ENCODE measurements at regions not wholly inside any gene's neighbourhood (a gene's known extent, or its start where the extent isn't known, plus 50 kb on each side); places are given as distances from the start of the nearest gene placed in this dataset.

- in situ Hi-C loops (cut with HindIII; ENCODE audit: low sequenced_read_pairs) = no loop called here
- DNase-seq (ENCODE audit: low spot score) = no peak
These were observed 591.8 kb downstream of the TFAP2B start for GRCh38 chr6:51410453-51410852.

DNA sequence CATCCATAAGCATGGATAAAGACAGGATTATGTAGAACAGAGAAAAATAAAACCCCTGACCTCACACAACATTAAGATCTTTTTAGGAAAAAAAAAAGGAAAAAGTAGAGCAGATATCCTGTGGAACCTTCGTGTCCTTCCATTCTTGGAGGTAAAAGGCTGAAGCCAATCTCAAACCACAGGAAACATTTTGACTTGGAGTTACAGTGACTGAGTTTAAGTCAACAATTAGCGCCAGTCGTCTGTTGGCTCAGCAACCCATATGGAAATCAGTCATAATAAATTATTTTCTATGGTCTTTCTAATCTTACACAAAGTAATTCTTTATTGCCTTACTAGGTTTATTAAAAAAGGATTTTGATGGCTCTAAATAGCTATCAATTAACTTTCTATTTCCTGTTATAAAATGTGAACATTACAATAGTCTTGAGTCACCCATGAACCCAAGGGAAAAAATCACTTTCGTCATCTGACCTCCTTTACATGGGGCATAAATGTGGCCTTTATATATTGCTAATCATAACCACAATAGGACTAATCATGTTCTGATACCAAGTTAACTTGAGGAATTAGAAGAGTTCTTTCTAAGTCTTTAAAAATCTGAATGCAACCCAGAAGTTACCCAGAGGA is 592.9 kb downstream of the TFAP2B start:
- in situ Hi-C loops (cut with HindIII; ENCODE audit: low sequenced_read_pairs) = no loop called here
- no peak for DNase-seq (ENCODE audit: low spot score)

DNA sequence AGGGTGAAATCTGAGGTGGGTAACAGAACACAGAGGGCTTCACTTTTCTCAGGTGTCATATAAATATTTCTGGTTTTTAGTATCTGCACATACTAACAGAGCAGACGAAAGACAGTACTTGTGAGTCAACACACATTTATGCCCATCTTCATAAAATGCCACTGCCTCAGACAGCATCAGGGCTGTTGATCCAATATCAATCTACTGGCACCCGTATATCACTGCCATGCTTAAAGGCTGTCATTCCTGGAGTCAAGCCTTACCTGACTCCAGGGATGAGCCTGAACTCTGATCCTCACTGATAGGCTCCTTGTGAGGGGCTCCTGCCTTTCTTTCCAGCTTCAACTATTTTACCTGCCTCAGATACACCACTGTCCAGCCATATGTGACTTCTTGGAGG is 595.7 kb downstream of the TFAP2B start:
- DNase-seq (ENCODE audit: low spot score) = no peak
- in situ Hi-C loops (cut with HindIII; ENCODE audit: low sequenced_read_pairs) = no loop called here

DNA sequence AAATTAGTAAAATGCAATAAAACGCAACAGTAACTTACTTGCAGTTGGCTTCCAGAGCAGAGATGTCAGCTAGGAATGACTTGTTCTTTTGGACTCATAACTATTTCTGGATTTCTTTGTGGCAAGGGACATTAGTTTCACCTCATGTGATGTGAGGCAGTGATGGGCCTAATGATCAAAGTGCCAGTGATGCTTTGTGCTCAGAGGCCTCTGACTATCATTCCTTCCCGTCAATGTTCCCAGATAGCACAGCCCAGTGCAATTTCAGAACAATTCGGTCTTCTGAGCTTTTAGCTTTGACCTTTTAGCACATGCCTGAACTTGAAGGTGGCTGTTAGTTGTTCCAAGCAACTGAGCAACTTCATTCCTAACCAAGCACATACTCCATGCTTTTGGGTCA is 596.8 kb downstream of the TFAP2B start:
- in situ Hi-C loops (cut with HindIII; ENCODE audit: low sequenced_read_pairs) = no loop called here
- DNase-seq (ENCODE audit: low spot score) = no peak

DNA sequence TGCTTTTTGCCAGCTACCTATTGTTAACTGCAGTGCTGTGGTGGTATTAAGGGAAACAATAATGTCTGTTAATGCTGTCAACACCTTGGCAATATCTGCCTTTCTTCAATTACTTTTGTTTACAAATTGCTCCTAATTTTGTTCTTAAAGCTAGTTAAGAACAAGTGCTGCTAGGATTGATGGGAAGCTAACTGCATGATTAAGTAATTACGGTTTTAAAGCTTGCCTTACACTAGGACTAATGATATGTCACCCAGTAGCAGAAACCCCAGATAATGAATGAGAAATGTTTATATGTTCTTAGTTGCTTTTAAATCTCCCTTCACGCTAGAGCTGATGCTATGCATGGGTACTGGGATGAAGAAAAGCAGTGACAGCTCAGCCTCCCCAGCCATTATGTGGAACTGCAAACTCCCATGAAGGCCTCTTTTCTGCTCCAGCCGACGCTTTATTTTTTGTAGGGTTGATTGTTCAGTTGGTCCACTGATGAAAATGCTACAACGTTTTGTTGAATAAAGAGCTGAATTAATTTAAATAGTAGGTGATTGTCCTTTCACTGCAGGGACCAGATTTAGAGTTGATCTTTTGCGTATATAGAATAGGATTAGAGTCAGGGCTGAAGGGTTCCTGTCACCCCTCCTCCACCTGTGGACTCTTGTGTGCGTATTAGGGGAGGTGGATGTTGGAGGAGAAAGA is 610.5 kb downstream of the TFAP2B start:
- in situ Hi-C loops (cut with HindIII; ENCODE audit: low sequenced_read_pairs) = no loop called here
- no peak for DNase-seq (ENCODE audit: low spot score)

DNA sequence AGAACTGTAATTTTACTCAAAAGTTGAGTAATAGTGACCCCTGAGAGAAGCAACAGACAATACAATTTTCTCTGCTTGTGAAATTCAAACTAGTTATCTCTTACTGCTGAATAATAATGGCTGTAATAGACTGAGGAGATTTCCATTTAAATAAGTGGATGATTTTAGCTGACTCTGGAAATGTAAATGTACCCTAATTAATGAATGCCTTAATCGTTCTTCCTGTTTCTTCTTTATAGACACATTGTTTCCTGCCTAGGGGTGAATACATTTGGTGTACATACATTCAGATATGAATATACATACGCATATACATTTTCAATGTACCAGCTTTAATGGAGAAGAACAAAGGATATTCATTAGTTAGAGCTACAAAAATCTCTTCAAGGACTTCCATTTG is 611.9 kb downstream of the TFAP2B start:
- DNase-seq (ENCODE audit: low spot score) = no peak
- in situ Hi-C loops (cut with HindIII; ENCODE audit: low sequenced_read_pairs) = no loop called here

DNA sequence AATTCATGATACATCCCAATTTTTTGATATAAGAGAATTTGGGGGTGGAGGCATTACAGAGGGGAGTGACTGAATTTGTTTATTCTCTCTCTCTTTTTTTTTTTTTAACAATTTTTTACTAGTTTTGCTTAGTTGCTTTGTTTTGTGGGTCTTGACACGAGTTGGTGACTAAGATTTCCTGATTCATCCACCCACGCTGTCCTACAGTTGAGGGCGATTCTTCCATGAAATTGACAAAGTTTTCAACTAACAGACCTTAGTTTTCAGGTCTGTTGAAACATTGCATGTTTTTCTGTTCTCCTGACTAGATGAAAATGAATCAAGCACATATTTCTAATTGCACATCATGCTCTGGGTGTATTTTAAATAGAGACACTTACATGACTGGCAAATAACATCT is 613.8 kb downstream of the TFAP2B start:
- in situ Hi-C loops (cut with HindIII; ENCODE audit: low sequenced_read_pairs) = no loop called here
- DNase-seq (ENCODE audit: low spot score) = no peak

- in situ Hi-C loops (cut with HindIII; ENCODE audit: low sequenced_read_pairs) = no loop called here
- DNase-seq (ENCODE audit: low spot score) = no peak
These were observed 631.7 kb downstream of the TFAP2B start for GRCh38 chr6:51450248-51450957.

- in situ Hi-C loops (cut with HindIII; ENCODE audit: low sequenced_read_pairs) = no loop called here
- DNase-seq (ENCODE audit: low spot score) = no peak
These were observed 632.3 kb downstream of the TFAP2B start for GRCh38 chr6:51450958-51451357.

DNA sequence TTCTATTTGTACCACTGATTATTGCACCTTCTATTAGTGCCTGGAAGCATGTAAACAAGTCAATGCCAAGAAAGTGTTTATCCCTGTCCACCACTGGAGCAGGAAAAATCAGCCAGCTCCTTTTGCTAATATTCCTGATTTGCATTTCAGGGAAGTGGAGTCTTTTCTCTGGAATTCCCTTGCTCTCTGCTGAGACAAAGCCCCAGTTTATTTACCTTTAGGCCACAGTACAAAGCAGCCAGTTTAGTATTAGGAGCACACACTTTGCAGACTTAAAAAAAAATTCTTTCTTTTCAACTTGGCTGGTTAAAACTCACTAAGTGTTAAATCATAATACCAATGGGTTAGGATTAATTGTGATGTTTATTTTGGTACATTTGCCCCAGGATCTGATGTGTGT is 631.1 kb downstream of the PKHD1 start:
- DNase-seq (ENCODE audit: low spot score) = no peak
- in situ Hi-C loops (cut with HindIII; ENCODE audit: low sequenced_read_pairs) = no loop called here

DNA sequence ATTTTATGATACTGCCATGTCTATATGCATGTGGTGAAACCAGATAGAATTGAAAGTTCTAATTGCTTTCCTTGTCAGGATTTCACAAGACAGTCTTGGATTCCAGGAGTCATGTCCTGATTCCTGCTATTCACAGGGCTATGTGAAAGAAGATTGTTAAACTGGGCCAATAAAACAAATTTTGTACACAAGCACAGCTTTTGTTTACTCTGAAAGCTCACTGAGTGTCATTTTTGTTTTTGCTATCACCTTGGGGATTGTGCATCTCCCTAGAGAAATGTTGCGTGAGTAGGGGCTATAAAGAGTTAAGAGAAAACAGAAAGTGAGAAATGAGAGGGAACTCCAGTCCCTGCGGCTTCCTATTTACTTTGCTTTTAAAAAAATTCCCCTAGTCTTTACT is 627.5 kb downstream of the PKHD1 start:
- no peak for DNase-seq (ENCODE audit: low spot score)
- in situ Hi-C loops (cut with HindIII; ENCODE audit: low sequenced_read_pairs) = no loop called here

DNA sequence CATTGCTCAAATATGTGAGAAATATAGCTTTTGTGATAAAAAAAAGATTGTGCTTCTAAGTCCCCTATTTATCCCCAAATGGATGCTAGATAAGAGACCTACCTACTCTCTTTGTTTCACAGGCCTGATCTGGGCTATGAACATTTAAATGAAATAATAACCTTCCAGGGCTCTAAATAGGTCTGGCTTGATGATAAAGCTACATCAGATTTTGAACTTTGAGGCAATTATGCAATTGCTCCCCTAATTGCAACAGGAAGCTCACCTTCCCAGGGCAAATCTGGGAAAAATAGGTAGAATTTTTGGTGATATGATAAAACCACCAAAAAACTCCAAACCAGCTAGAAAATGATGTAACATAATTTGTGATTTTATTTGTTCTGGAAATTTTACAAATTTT is 624.5 kb downstream of the PKHD1 start:
- no peak for DNase-seq (ENCODE audit: low spot score)
- in situ Hi-C loops (cut with HindIII; ENCODE audit: low sequenced_read_pairs) = no loop called here

GRCh38 chr6:51463321-51463720 is 624.1 kb downstream of the PKHD1 start:
- DNase-seq (ENCODE audit: low spot score) = no peak
- in situ Hi-C loops (cut with HindIII; ENCODE audit: low sequenced_read_pairs) = no loop called here

GRCh38 chr6:51464956-51465355 is 622.5 kb downstream of the PKHD1 start:
- in situ Hi-C loops (cut with HindIII; ENCODE audit: low sequenced_read_pairs) = no loop called here
- no peak for DNase-seq (ENCODE audit: low spot score)

DNA sequence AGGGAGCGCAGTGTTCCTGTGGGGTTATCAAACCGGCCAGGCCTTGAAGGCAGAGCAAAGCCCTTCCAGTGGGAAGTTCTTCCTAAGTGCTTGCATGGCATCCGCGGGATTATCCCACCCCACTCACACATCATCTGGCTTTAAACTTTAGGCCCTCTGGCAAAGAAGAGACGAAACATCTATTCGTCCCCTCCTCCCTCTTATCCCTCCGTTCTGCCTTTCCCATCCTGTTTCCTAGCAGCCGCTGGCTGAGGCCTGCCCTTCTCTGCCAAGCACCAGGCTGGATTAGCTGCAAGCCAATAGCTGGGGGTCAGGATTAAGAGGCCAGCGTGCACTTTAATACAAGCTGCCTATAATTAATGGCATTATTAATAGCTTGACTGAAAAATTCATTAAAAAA is 621.0 kb downstream of the PKHD1 start:
- in situ Hi-C loops (cut with HindIII; ENCODE audit: low sequenced_read_pairs) = no loop called here
- no peak for DNase-seq (ENCODE audit: low spot score)

GRCh38 chr6:51467231-51467952 is 620.0 kb downstream of the PKHD1 start:
- in situ Hi-C loops (cut with HindIII; ENCODE audit: low sequenced_read_pairs) = no loop called here
- DNase-seq (ENCODE audit: low spot score) = no peak

DNA sequence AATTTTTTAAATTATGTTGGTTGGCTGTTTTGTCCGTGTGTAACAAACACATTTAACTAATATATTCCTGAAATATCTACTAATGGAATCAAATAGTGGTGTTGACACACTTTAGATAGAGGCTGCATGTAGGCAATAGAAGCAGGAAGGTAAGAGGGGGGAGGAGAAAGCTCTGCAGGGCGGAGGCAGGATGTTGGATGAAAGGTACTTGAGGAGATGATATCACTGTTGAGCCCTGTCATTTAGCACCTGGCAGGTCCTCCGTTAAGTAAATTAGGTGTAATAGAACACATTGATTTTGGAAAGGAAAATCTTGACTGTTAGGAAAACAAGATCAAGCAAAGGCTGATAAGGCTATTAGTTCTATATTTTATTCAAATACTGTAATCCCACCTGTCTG is 618.7 kb downstream of the PKHD1 start:
- DNase-seq (ENCODE audit: low spot score) = no peak
- in situ Hi-C loops (cut with HindIII; ENCODE audit: low sequenced_read_pairs) = no loop called here

DNA sequence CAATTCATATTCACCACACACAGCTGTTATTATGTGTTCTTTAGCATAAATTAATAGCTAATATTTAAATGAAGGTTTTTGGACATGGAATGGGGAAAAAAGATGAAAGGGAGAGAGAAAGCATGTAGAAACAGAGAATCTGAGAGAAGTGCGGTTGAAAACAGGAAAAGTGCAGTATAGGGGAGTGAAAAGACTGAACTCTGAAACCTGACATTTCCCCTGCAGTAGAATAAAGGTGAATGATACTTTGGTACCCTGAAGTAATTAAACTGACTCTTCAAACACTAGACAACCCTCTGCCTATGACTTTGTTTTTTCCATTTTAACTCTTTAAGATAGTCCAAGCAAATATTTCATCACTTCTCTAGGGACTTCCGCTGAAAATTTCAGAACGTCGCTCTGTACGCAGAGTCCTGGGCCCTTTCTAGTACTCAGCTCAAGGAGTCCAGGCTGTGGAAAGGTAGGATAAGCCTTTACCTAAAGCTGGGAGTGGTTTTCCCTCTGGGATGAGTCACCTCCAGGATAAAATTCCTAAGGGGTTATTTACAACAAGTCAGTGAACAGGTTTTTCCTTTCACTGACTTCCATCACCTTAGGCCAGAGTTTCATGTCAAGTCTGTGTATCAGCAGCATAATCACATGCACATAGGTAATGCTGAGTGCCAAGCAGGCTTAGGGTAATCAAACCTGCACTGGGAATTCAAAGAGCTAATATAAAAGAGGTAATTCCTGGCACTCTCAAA is 614.5 kb downstream of the PKHD1 start:
- DNase-seq (ENCODE audit: low spot score) = no peak
- in situ Hi-C loops (cut with HindIII; ENCODE audit: low sequenced_read_pairs) = no loop called here
